ENCODE measurements at regions not wholly inside any gene's neighbourhood (a gene's known extent, or its start where the extent isn't known, plus 50 kb on each side); places are given as distances from the start of the nearest gene placed in this dataset.

GRCh38 chr1:5245348-5245747 lies 590.9 kb downstream of the AJAP1 start:
- no peak for TF ChIP-seq CTCF (IDR thresholded peaks at IDR 0.05; ENCODE audit: control insufficient read depth, insufficient read depth, low read depth, low read length, missing control alignments)

GRCh38 chr1:5244631-5245285 lies 590.3 kb downstream of the AJAP1 start:
- DNase-seq (ENCODE audit: low read depth), result no peak
- no peak overlapping the region for H3K4me3 ChIP-seq (ENCODE audit: control insufficient read depth, low read depth, low read length)
- TF ChIP-seq CTCF (IDR thresholded peaks at IDR 0.05; ENCODE audit: control insufficient read depth, insufficient read depth, low read depth, low read length, missing control alignments), result no peak

More at GRCh38 chr1:5245348-5245747, 590.9 kb downstream of the AJAP1 start:
- no peak overlapping the region for H3K4me3 ChIP-seq (ENCODE audit: control insufficient read depth, low read depth, low read length)
- DNase-seq (ENCODE audit: low read depth), result no peak

- DNase-seq (ENCODE audit: low read depth), result no peak
- no peak overlapping the region for H3K4me3 ChIP-seq (ENCODE audit: control insufficient read depth, low read depth, low read length)
- no peak for TF ChIP-seq CTCF (IDR thresholded peaks at IDR 0.05; ENCODE audit: control insufficient read depth, insufficient read depth, low read depth, low read length, missing control alignments)
Observed at GRCh38 chr1:5242850-5243249, 588.4 kb downstream of the AJAP1 start.

GRCh38 chr1:5239911-5240310 lies 585.5 kb downstream of the AJAP1 start:
- DNase-seq (ENCODE audit: low read depth), result no peak
- H3K4me3 ChIP-seq (ENCODE audit: control insufficient read depth, low read depth, low read length), result no peak overlapping the region
- no peak for TF ChIP-seq CTCF (IDR thresholded peaks at IDR 0.05; ENCODE audit: control insufficient read depth, insufficient read depth, low read depth, low read length, missing control alignments)

- H3K4me3 ChIP-seq (ENCODE audit: control insufficient read depth, low read depth, low read length), result no peak overlapping the region
- no peak for DNase-seq (ENCODE audit: low read depth)
- TF ChIP-seq CTCF (IDR thresholded peaks at IDR 0.05; ENCODE audit: control insufficient read depth, insufficient read depth, low read depth, low read length, missing control alignments), result no peak
Observed at GRCh38 chr1:5238351-5239130, 584.1 kb downstream of the AJAP1 start.

GRCh38 chr1:5235355-5235899 lies 581.0 kb downstream of the AJAP1 start:
- DNase-seq (ENCODE audit: low read depth), result no peak
- no peak overlapping the region for H3K4me3 ChIP-seq (ENCODE audit: control insufficient read depth, low read depth, low read length)
- no peak for TF ChIP-seq CTCF (IDR thresholded peaks at IDR 0.05; ENCODE audit: control insufficient read depth, insufficient read depth, low read depth, low read length, missing control alignments)
